Testis (tissue), 2 donors: ENCODE measurements at regions not wholly inside any gene's neighbourhood (a gene's known extent, or its start where the extent isn't known, plus 50 kb on each side); places are given as distances from the start of the nearest gene placed in this dataset.

Experiments
- POLR2A ChIP-seq: fragments of 450-650 bp; IDR thresholded peaks from one replicate; pipeline ENCODE4 v1.6.1; 2017; ENCODE audit warnings: antibody characterized with exemption, mild to moderate bottlenecking, moderate library complexity
- TF ChIP-seq, protein P1 (sequence below), 3 experiments: fragments of 450-650 bp in 2 of 3; fragments of 200-600 bp in 1 of 3; sonication (generic) in 1 of 3; IDR thresholded peaks; one replicate each; pipeline ENCODE4 v1.5.1; 2016 to 2019; ENCODE audit warnings: antibody characterized with exemption in 3 of 3, mild to moderate bottlenecking in 2 of 3, moderate library complexity in 1 of 3

DNA sequence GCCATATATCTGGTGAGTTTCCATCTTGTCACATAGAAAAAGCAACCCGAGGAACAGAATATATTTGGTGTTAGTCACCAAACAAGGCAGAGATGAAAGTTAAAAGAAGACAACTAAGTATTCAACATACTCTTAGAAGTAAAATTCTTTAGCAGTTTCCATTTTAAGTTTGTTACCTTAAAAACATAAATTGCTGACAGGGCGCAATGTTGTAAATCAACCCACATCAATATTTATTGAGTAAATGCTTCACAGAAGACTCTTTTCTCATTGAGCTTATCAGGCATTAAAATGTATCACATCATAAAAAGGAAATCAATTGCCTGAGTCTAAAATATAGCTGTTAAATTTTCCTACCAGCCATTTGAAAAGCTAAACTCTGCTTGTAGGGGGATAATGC lies 603.0 kb downstream of the FBXO15 start:
- TF ChIP-seq, protein P1, sequence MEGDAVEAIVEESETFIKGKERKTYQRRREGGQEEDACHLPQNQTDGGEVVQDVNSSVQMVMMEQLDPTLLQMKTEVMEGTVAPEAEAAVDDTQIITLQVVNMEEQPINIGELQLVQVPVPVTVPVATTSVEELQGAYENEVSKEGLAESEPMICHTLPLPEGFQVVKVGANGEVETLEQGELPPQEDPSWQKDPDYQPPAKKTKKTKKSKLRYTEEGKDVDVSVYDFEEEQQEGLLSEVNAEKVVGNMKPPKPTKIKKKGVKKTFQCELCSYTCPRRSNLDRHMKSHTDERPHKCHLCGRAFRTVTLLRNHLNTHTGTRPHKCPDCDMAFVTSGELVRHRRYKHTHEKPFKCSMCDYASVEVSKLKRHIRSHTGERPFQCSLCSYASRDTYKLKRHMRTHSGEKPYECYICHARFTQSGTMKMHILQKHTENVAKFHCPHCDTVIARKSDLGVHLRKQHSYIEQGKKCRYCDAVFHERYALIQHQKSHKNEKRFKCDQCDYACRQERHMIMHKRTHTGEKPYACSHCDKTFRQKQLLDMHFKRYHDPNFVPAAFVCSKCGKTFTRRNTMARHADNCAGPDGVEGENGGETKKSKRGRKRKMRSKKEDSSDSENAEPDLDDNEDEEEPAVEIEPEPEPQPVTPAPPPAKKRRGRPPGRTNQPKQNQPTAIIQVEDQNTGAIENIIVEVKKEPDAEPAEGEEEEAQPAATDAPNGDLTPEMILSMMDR (IDR thresholded peaks at IDR 0.05), result no peak
- TF ChIP-seq POLR2A, result no peak
